Neural progenitor cell (in vitro differentiated cells): ENCODE measurements at regions not wholly inside any gene's neighbourhood (a gene's known extent, or its start where the extent isn't known, plus 50 kb on each side); places are given as distances from the start of the nearest gene placed in this dataset.
"Not testable (repeated sequence)": the region's sequence is repeated elsewhere in the genome, so short reads cannot be mapped to it uniquely, and the experiment has no call there.

ENCODE experiments used
- EZH2 ChIP-seq: fragments of 200-600 bp; sonication (generic); IDR thresholded peaks from 2 replicates; pipeline ENCODE4 v1.6.1; 2017; ENCODE audit warnings: antibody characterized with exemption, mild to moderate bottlenecking, moderate library complexity
- EZH2phosphoT487 ChIP-seq: fragments of 200-600 bp; sonication (generic); IDR thresholded peaks from 2 replicates; pipeline ENCODE4 v1.6.1; 2017; ENCODE audit warnings: antibody characterized with exemption
- TF ChIP-seq, protein P1 (sequence below): fragments of 200-600 bp; sonication (generic); IDR thresholded peaks from 2 replicates; pipeline ENCODE4 v1.5.1; 2017; ENCODE audit warnings: antibody characterized with exemption, mild to moderate bottlenecking

DNA sequence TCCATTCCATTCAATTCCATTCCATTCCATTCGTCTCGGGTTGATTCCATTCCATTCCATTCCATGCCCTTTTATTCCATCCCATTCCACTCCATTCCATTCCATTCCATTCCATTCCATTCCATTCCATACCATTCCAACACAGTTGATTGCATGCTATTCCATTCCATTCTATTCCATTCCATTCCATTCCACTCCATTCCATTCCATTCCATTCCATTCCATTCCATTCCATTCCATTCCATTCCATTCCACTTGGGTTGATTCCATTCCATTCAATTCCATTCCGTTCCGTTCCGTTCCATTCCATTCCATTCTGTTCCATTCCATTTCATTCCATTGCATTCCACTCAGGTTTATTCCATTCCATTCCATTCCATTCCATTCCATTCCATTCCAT lies 143.3 kb downstream of the CWH43 start:
- TF ChIP-seq, protein P1, sequence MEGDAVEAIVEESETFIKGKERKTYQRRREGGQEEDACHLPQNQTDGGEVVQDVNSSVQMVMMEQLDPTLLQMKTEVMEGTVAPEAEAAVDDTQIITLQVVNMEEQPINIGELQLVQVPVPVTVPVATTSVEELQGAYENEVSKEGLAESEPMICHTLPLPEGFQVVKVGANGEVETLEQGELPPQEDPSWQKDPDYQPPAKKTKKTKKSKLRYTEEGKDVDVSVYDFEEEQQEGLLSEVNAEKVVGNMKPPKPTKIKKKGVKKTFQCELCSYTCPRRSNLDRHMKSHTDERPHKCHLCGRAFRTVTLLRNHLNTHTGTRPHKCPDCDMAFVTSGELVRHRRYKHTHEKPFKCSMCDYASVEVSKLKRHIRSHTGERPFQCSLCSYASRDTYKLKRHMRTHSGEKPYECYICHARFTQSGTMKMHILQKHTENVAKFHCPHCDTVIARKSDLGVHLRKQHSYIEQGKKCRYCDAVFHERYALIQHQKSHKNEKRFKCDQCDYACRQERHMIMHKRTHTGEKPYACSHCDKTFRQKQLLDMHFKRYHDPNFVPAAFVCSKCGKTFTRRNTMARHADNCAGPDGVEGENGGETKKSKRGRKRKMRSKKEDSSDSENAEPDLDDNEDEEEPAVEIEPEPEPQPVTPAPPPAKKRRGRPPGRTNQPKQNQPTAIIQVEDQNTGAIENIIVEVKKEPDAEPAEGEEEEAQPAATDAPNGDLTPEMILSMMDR: not testable (repeated sequence)
- TF ChIP-seq EZH2, EZH2phosphoT487: not testable (repeated sequence)
